Keratinocyte (primary cell): ENCODE measurements at regions not wholly inside any gene's neighbourhood (a gene's known extent, or its start where the extent isn't known, plus 50 kb on each side); places are given as distances from the start of the nearest gene placed in this dataset.

ENCODE experiments used
- DNase-seq: peaks from one replicate; pipeline ENCODE4 v3.0.0-alpha.2; 2011; ENCODE audit warnings: low read depth, missing footprints, low spot score
- FAIRE-seq: peaks from 2 replicates; lab custom pipeline; 2011; peaks lifted over from hg19 to GRCh38; lab: Jason Lieb, UNC
- H2AFZ ChIP-seq: 2 replicates; pipeline ENCODE4 v1.6.0; 2012; ENCODE audit warnings: low read length, control low read depth, inconsistent platforms; ENCODE audit not compliant: control insufficient read depth
- H3K27ac ChIP-seq: 2 replicates; pipeline ENCODE4 v1.5.1; 2011; ENCODE audit warnings: low read length; ENCODE audit not compliant: control insufficient read depth, insufficient read depth
- H3K27me3 ChIP-seq: 3 replicates; pipeline ENCODE4 v1.6.0; 2011; ENCODE audit warnings: low read length; ENCODE audit not compliant: control insufficient read depth, insufficient read depth; ENCODE audit errors: extremely low read depth
- H3K36me3 ChIP-seq, 2 experiments: 2 replicates in 1 of 2; 3 replicates in 1 of 2; pipeline ENCODE4 v1.5.1; 2011; ENCODE audit warnings: low read length in 2 of 2, mild to moderate bottlenecking in 1 of 2; ENCODE audit not compliant: control insufficient read depth in 2 of 2, insufficient read depth in 2 of 2; ENCODE audit errors: extremely low read depth in 1 of 2
- H3K4me1 ChIP-seq: 3 replicates; pipeline ENCODE4 v1.5.1; 2011; ENCODE audit warnings: low read length; ENCODE audit not compliant: control insufficient read depth, insufficient read depth; ENCODE audit errors: extremely low read depth
- H3K4me2 ChIP-seq: 3 replicates; pipeline ENCODE4 v1.6.0; 2011; ENCODE audit warnings: low read depth, low read length; ENCODE audit not compliant: control insufficient read depth, insufficient read depth; ENCODE audit errors: extremely low read depth
- H3K4me3 ChIP-seq, 3 experiments: fragments of 200-600 bp in 1 of 3; sonication (generic) in 1 of 3; 2 replicates in 2 of 3; 3 replicates in 1 of 3; pipeline ENCODE4 v1.5.1; 2011 to 2016; ENCODE audit warnings: low read length in 3 of 3, mild to moderate bottlenecking in 3 of 3, control low read depth in 2 of 3, inconsistent platforms in 1 of 3, low read depth in 1 of 3, mixed read lengths in 1 of 3, mixed run types in 1 of 3, moderate library complexity in 1 of 3; ENCODE audit not compliant: control insufficient read depth in 2 of 3, insufficient read depth in 2 of 3; ENCODE audit errors: extremely low read depth in 1 of 3
- H3K79me2 ChIP-seq: 2 replicates; pipeline ENCODE4 v1.6.0; 2012; ENCODE audit warnings: low read length; ENCODE audit not compliant: control insufficient read depth, insufficient read depth
- H3K9ac ChIP-seq: 3 replicates; pipeline ENCODE4 v1.6.0; 2011; ENCODE audit warnings: low read length; ENCODE audit not compliant: control insufficient read depth, insufficient read depth; ENCODE audit errors: extremely low read depth
- H3K9me1 ChIP-seq: 3 replicates; pipeline ENCODE4 v1.6.0; 2011; ENCODE audit warnings: low read length; ENCODE audit not compliant: control insufficient read depth, insufficient read depth; ENCODE audit errors: extremely low read depth
- H3K9me3 ChIP-seq: 2 replicates; pipeline ENCODE4 v1.5.1; 2012; ENCODE audit warnings: low read depth, low read length; ENCODE audit not compliant: control insufficient read depth
- H4K20me1 ChIP-seq: 3 replicates; pipeline ENCODE4 v1.6.0; 2011; ENCODE audit warnings: low read length; ENCODE audit not compliant: control insufficient read depth, insufficient read depth; ENCODE audit errors: extremely low read depth
- EZH2 ChIP-seq: IDR thresholded peaks from one replicate; pipeline ENCODE4 v1.6.1; 2012; ENCODE audit warnings: inconsistent platforms, mild to moderate bottlenecking, low read length, moderate library complexity
- dilution Hi-C: fragments of 300-500 bp; cut with MboI; formaldehyde crosslinking; loops from one replicate; pipeline ENCODE4 v1.7.0; 2020; ENCODE audit warnings: low sequenced_read_pairs; ENCODE audit not compliant: extremely low pct_ligation_motif_present
- TF ChIP-seq, protein P1 (sequence below), 3 experiments: IDR thresholded peaks in 1 of 3; conservative IDR thresholded peaks in 1 of 3; optimal IDR thresholded peaks in 1 of 3; 2 replicates in 2 of 3; 3 replicates in 1 of 3; pipeline versions ENCODE3 to v1.5.1; 2011; ENCODE audit warnings: low read length in 3 of 3, mild to moderate bottlenecking in 3 of 3, moderate library complexity in 2 of 3, control low read depth in 1 of 3, inconsistent platforms in 1 of 3; ENCODE audit not compliant: insufficient read depth in 2 of 3; ENCODE audit errors: extremely low read depth in 1 of 3

DNA sequence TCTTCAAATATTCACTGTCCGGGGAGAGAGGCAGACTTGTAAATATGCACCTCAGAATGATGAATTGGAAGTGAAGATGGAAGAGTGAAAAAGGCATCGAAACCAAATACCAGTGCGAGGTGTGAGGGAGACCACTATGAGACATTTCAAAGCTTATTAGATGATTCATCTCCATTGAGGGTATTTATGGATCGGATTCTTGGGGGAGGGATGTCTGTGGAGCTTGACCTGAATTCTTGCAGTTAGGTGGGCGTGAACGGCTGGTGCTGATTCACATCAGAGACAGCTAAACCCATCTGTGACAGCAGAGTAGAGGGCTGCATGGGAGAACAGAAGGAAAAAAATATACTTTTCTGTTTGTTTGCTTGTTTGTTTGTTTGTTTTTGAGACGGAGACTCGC, 677.2 kb downstream of the AACS start:
- TF ChIP-seq EZH2: no peak
- TF ChIP-seq, protein P1, sequence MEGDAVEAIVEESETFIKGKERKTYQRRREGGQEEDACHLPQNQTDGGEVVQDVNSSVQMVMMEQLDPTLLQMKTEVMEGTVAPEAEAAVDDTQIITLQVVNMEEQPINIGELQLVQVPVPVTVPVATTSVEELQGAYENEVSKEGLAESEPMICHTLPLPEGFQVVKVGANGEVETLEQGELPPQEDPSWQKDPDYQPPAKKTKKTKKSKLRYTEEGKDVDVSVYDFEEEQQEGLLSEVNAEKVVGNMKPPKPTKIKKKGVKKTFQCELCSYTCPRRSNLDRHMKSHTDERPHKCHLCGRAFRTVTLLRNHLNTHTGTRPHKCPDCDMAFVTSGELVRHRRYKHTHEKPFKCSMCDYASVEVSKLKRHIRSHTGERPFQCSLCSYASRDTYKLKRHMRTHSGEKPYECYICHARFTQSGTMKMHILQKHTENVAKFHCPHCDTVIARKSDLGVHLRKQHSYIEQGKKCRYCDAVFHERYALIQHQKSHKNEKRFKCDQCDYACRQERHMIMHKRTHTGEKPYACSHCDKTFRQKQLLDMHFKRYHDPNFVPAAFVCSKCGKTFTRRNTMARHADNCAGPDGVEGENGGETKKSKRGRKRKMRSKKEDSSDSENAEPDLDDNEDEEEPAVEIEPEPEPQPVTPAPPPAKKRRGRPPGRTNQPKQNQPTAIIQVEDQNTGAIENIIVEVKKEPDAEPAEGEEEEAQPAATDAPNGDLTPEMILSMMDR (optimal IDR thresholded peaks at IDR 0.05 in 1 of 3, IDR thresholded peaks at IDR 0.05 in 1 of 3, conservative IDR thresholded peaks at IDR 0.05 in 1 of 3; ENCODE audit: extremely low read depth in 1 of 3, insufficient read depth in 2 of 3, low read length in 3 of 3): no peak
- Histone ChIP-seq H3K9ac (no peak overlapping the region), H3K27me3 (no peaks in the 10 kb centered on the region), H3K36me3 (no peaks in the 10 kb centered on the region), H4K20me1 (no peaks in the 10 kb centered on the region), H3K4me2 (no peak overlapping the region), H3K4me3 (no peak overlapping the region), H3K9me1 (no peaks in the 10 kb centered on the region), H3K27ac (no peak overlapping the region), H3K79me2 (no peaks in the 10 kb centered on the region), H2AFZ (no peak overlapping the region), H3K4me1 (no peaks in the 10 kb centered on the region), H3K9me3 (peaks cover 3% of the 10 kb centered on the region)
- FAIRE-seq: no peak
- DNase-seq: no peak
- dilution Hi-C loops: no loop called here

DNA sequence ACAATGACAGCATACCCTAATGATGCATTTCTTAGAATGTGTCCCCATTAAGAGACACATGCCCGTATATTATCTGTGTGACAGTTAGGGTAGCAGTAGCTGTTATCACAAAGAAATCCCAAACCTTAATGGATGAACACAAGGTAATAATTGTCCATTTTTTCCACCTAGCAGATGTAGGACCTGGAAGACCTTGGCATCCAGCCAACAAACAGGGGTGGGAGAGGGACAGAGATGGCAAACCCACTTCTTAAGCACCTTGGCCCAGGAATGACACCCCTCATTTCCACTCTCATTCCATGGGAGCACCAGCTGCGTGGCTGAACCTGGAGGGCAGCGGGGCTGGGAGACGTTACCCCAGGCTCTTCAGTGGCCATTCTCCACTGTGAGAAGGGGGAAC, 679.0 kb downstream of the AACS start:
- FAIRE-seq (no peak), DNase-seq (no peak)
- Histone ChIP-seq H3K4me1 (no peaks in the 10 kb centered on the region), H3K27me3 (no peaks in the 10 kb centered on the region), H3K9me1 (no peaks in the 10 kb centered on the region), H3K36me3 (no peaks in the 10 kb centered on the region), H3K79me2 (no peaks in the 10 kb centered on the region), H2AFZ (no peak overlapping the region), H3K9me3 (peaks cover 5% of the 10 kb centered on the region), H4K20me1 (no peaks in the 10 kb centered on the region), H3K4me3 (no peak overlapping the region), H3K9ac (no peak overlapping the region), H3K27ac (no peak overlapping the region), H3K4me2 (no peak overlapping the region)
- no peak for TF ChIP-seq EZH2
- TF ChIP-seq, protein P1 (optimal IDR thresholded peaks at IDR 0.05 in 1 of 3, IDR thresholded peaks at IDR 0.05 in 1 of 3, conservative IDR thresholded peaks at IDR 0.05 in 1 of 3; ENCODE audit: extremely low read depth in 1 of 3, insufficient read depth in 2 of 3, low read length in 3 of 3): no peak
- dilution Hi-C loops: no loop called here
